ENCODE measurements at regions not wholly inside any gene's neighbourhood (a gene's known extent, or its start where the extent isn't known, plus 50 kb on each side); places are given as distances from the start of the nearest gene placed in this dataset.
A peak's percentile ranks its signal among the peaks of the same experiment; 100 is the strongest.

DNA sequence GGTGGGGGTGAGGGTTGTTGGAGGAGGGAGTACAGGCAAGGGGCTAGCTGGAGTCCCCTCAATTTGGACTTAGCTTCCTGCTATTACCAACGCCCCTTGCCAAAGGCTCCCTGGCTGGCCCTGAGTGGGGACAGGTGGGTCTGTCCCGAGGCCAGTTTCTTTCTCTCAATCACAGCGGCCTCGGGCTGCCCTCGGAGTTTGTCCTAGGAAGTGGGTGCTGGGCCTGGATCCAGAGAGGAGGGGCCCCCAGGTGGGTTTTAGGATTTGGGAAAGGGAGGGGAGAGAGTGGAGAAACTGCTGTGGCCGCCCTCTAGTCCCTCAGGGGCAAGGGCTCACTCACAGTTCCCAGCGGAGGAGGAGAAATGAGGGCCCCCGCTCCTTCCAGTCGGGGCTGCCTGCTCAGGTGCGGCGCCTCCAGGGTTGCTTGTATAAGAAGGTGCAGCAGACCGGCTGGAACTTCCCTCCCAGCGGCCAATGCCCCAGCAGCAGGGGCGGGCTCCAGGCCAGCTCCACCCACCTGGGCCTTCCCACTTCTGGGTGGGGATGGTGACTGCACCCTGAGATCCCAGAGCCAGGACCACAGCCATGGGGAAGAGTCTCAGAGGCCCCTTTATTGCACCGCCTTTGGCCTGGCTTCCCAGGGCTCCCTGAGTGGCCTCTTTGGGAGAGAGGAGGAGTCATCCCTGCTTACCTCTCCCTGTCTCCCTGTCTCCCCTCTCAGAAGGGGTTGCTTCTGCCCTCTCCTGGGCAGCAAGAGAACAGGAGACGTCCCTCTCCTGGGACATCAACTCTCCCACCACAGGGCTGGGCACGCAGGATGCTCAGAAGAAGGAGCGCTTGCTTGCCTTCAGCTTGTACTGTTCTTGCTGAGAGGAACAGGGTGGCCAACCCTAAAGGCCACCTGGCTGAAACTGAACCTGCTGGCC, 112.0 kb upstream of the SMURF2 start (continued):
- TF ChIP-seq, protein P1, sequence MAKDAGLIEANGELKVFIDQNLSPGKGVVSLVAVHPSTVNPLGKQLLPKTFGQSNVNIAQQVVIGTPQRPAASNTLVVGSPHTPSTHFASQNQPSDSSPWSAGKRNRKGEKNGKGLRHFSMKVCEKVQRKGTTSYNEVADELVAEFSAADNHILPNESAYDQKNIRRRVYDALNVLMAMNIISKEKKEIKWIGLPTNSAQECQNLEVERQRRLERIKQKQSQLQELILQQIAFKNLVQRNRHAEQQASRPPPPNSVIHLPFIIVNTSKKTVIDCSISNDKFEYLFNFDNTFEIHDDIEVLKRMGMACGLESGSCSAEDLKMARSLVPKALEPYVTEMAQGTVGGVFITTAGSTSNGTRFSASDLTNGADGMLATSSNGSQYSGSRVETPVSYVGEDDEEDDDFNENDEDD (CRISPR knock-in tag; IDR thresholded peaks at IDR 0.05; ENCODE audit: borderline replicate concordance): no peak
- no peak for TF ChIP-seq AHR (CRISPR knock-in tag; IDR thresholded peaks at IDR 0.05)
- TF ChIP-seq NFIB (CRISPR knock-in tag; IDR thresholded peaks at IDR 0.05; ENCODE audit: borderline replicate concordance): no peak
- no peak for TF ChIP-seq ZMYM2 (CRISPR knock-in tag; IDR thresholded peaks at IDR 0.05)
- TF ChIP-seq, protein P2, sequence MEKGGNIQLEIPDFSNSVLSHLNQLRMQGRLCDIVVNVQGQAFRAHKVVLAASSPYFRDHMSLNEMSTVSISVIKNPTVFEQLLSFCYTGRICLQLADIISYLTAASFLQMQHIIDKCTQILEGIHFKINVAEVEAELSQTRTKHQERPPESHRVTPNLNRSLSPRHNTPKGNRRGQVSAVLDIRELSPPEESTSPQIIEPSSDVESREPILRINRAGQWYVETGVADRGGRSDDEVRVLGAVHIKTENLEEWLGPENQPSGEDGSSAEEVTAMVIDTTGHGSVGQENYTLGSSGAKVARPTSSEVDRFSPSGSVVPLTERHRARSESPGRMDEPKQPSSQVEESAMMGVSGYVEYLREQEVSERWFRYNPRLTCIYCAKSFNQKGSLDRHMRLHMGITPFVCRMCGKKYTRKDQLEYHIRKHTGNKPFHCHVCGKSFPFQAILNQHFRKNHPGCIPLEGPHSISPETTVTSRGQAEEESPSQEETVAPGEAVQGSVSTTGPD (CRISPR knock-in tag; IDR thresholded peaks at IDR 0.05): no peak
- TF ChIP-seq, protein P3, sequence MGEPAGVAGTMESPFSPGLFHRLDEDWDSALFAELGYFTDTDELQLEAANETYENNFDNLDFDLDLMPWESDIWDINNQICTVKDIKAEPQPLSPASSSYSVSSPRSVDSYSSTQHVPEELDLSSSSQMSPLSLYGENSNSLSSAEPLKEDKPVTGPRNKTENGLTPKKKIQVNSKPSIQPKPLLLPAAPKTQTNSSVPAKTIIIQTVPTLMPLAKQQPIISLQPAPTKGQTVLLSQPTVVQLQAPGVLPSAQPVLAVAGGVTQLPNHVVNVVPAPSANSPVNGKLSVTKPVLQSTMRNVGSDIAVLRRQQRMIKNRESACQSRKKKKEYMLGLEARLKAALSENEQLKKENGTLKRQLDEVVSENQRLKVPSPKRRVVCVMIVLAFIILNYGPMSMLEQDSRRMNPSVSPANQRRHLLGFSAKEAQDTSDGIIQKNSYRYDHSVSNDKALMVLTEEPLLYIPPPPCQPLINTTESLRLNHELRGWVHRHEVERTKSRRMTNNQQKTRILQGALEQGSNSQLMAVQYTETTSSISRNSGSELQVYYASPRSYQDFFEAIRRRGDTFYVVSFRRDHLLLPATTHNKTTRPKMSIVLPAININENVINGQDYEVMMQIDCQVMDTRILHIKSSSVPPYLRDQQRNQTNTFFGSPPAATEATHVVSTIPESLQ (CRISPR knock-in tag; conservative IDR thresholded peaks at IDR 0.05): no peak; the same call in 1 of the 2 replicates
- TF ChIP-seq GATAD1 (CRISPR knock-in tag; IDR thresholded peaks at IDR 0.05): peak; percentile 48; the same call in 1 of the 2 replicates
- TF ChIP-seq KLF16 (CRISPR knock-in tag; IDR thresholded peaks at IDR 0.05): peak in 1 of 2 experiments; percentile 56; a peak in 1 of 4 replicates
- no peak for TF ChIP-seq SRSF1 (optimal IDR thresholded peaks at IDR 0.05; ENCODE audit: low read depth, low read length)
- TF ChIP-seq, protein P4, sequence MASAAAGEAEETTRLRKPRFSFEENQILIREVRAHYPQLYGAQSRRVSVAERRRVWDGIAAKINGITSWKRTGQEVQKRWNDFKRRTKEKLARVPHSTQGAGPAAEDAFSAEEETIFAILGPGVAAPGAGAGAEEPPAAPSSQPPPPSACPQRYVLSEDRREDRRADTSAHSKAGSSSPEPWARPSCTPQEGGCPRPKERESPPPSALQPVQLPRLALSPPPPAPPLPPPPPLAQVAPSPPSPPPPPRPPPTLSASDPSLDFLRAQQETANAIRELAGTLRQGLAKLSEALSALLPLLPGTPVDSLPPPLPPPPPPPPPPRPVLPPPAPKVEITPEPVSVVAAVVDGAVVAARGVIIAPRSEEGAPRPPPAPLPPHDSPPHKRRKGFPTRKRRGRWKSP (CRISPR knock-in tag; IDR thresholded peaks at IDR 0.05): 0 out of 2 replicates have a peak, but pooled peaks have one; percentile 35
- TF ChIP-seq MAFF (IDR thresholded peaks at IDR 0.05; ENCODE audit: low read depth, low read length): no peak
- no peak for TF ChIP-seq HNRNPH1 (optimal IDR thresholded peaks at IDR 0.05; ENCODE audit: low read depth, low read length)
- peak; percentile 77; the same call in 1 of the 2 replicates for TF ChIP-seq ZNF501 (CRISPR knock-in tag; IDR thresholded peaks at IDR 0.05)
- TF ChIP-seq IKZF1 (IDR thresholded peaks at IDR 0.05): no peak
- TF ChIP-seq RARA (CRISPR knock-in tag; IDR thresholded peaks at IDR 0.05): no peak
- peak; percentile 87; the same call in 1 of the 2 replicates for TF ChIP-seq SMAD1 (CRISPR knock-in tag; IDR thresholded peaks at IDR 0.05; ENCODE audit: borderline replicate concordance, low read depth)
- TF ChIP-seq ZNF331 (CRISPR knock-in tag; IDR thresholded peaks at IDR 0.05): peak; percentile 26; the same call in 1 of the 2 replicates
- TF ChIP-seq ZBTB20 (CRISPR knock-in tag; IDR thresholded peaks at IDR 0.05; ENCODE audit: borderline replicate concordance, low read depth): no peak
- TF ChIP-seq ZBTB21 (CRISPR knock-in tag; IDR thresholded peaks at IDR 0.05): no peak
- peak; percentile 72 for TF ChIP-seq MXD4 (CRISPR knock-in tag; IDR thresholded peaks at IDR 0.05)
- no peak for TF ChIP-seq ZNF879 (CRISPR knock-in tag; IDR thresholded peaks at IDR 0.05)
- TF ChIP-seq KLF11 (CRISPR knock-in tag; IDR thresholded peaks at IDR 0.05): no peak
- TF ChIP-seq, protein P5, sequence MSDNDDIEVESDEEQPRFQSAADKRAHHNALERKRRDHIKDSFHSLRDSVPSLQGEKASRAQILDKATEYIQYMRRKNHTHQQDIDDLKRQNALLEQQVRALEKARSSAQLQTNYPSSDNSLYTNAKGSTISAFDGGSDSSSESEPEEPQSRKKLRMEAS (IDR thresholded peaks at IDR 0.05): peak; percentile 45
- no peak for TF ChIP-seq ADNP (CRISPR knock-in tag; IDR thresholded peaks at IDR 0.05)
- TF ChIP-seq SIN3A (IDR thresholded peaks at IDR 0.05; ENCODE audit: borderline replicate concordance, low read depth, low read length): peak; percentile 33; the same call in 1 of the 2 replicates
- TF ChIP-seq THAP11 (CRISPR knock-in tag; IDR thresholded peaks at IDR 0.05): peak; percentile 55

Data from HepG2 (cell line).